ENCODE measurements at regions not wholly inside any gene's neighbourhood (a gene's known extent, or its start where the extent isn't known, plus 50 kb on each side); places are given as distances from the start of the nearest gene placed in this dataset.

- no peak overlapping the region for H3K4me2 ChIP-seq (ENCODE audit: low read length)
- TF ChIP-seq CTCF (IDR thresholded peaks at IDR 0.05) = no peak
- H3K9me3 ChIP-seq (ENCODE audit: control insufficient read depth, low read length) = no peaks in the 10 kb centered on the region
- no peaks in the 10 kb centered on the region for H3K4me1 ChIP-seq
- H3K4me3 ChIP-seq (ENCODE audit: low read depth, low read length) = no peak overlapping the region
- no peak overlapping the region for H3K27ac ChIP-seq
- no peaks in the 10 kb centered on the region for H3K36me3 ChIP-seq (ENCODE audit: control insufficient read depth, insufficient read depth, low read length)
- no peaks in the 10 kb centered on the region for H3K79me2 ChIP-seq
- H3K27me3 ChIP-seq (ENCODE audit: control insufficient read depth, insufficient read depth, low read length) = no peaks in the 10 kb centered on the region
- no peak overlapping the region for H2AFZ ChIP-seq
- no peak overlapping the region for H3K9ac ChIP-seq
Observed at GRCh38 chr2:128805237-128805636, 486.6 kb upstream of the HS6ST1 start.

GRCh38 chr2:128805918-128806317, 487.2 kb upstream of the HS6ST1 start:
- H3K4me2 ChIP-seq (ENCODE audit: low read length) = no peak overlapping the region
- no peak overlapping the region for H3K9ac ChIP-seq
- H3K4me3 ChIP-seq (ENCODE audit: low read depth, low read length) = no peak overlapping the region
- H3K36me3 ChIP-seq (ENCODE audit: control insufficient read depth, insufficient read depth, low read length) = no peaks in the 10 kb centered on the region
- H3K79me2 ChIP-seq = no peaks in the 10 kb centered on the region
- no peak overlapping the region for H2AFZ ChIP-seq
- TF ChIP-seq CTCF (IDR thresholded peaks at IDR 0.05) = no peak
- H3K27me3 ChIP-seq (ENCODE audit: control insufficient read depth, insufficient read depth, low read length) = no peaks in the 10 kb centered on the region
- no peaks in the 10 kb centered on the region for H3K4me1 ChIP-seq
- H3K9me3 ChIP-seq (ENCODE audit: control insufficient read depth, low read length) = no peaks in the 10 kb centered on the region
- no peak overlapping the region for H3K27ac ChIP-seq

DNA sequence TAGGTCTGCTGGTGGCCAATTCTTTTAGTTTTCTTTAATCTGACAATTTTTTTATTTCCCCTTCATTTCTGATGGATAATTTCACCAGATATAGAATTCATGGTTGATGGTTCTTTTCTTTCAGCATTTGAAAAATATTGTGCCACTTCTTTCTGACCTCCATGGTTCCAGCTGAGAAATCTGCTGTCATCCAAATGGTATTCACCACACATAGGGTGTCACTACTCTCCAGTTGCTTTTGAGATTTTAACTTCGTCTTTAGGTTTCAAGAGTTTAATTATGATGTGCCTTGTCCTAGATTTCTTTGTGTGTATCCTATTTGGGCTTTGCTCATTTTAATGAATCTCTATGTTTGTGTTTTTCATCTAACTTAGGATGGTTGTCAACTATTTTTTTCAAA, 488.6 kb upstream of the HS6ST1 start:
- Histone ChIP-seq H3K36me3 (ENCODE audit: control insufficient read depth, insufficient read depth, low read length) (no peaks in the 10 kb centered on the region), H3K9me3 (ENCODE audit: control insufficient read depth, low read length) (no peaks in the 10 kb centered on the region), H3K79me2 (no peaks in the 10 kb centered on the region), H3K9ac (no peak overlapping the region), H3K27me3 (ENCODE audit: control insufficient read depth, insufficient read depth, low read length) (no peaks in the 10 kb centered on the region), H2AFZ (no peak overlapping the region), H3K4me3 (ENCODE audit: low read depth, low read length) (no peak overlapping the region), H3K4me1 (no peaks in the 10 kb centered on the region), H3K27ac (no peak overlapping the region), H3K4me2 (ENCODE audit: low read length) (no peak overlapping the region)
- no peak for TF ChIP-seq CTCF (IDR thresholded peaks at IDR 0.05)

- H3K4me3 ChIP-seq (ENCODE audit: low read depth, low read length) = no peak overlapping the region
- no peak overlapping the region for H3K4me2 ChIP-seq (ENCODE audit: low read length)
- TF ChIP-seq CTCF (IDR thresholded peaks at IDR 0.05) = no peak
- H3K4me1 ChIP-seq = no peaks in the 10 kb centered on the region
- H3K27me3 ChIP-seq (ENCODE audit: control insufficient read depth, insufficient read depth, low read length) = no peaks in the 10 kb centered on the region
- no peak overlapping the region for H3K27ac ChIP-seq
- H3K9ac ChIP-seq = no peak overlapping the region
- no peaks in the 10 kb centered on the region for H3K79me2 ChIP-seq
- no peaks in the 10 kb centered on the region for H3K36me3 ChIP-seq (ENCODE audit: control insufficient read depth, insufficient read depth, low read length)
- no peaks in the 10 kb centered on the region for H3K9me3 ChIP-seq (ENCODE audit: control insufficient read depth, low read length)
- H2AFZ ChIP-seq = no peak overlapping the region
Observed at GRCh38 chr2:128808462-128809258, 490.0 kb upstream of the HS6ST1 start.

DNA sequence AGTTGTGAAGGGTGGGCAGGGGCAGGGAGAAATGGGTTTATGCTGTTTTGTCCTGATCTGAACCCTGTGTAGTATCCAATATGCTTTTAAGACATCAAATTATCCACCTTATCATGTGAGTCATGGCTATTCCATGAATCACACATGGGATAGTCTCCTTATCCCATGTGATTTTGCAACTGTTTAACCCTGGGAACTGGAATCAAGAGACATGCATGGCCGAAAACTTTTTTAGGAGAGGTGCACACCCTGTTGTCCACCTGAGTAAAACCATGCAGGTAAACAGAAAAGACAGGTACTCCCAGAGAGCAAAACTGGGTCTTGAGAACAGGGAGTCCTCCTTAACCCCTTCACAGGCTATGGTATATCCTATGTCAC, 490.6 kb upstream of the HS6ST1 start:
- Histone ChIP-seq H3K4me2 (ENCODE audit: low read length) (no peak overlapping the region), H3K9me3 (ENCODE audit: control insufficient read depth, low read length) (no peaks in the 10 kb centered on the region), H3K4me1 (no peaks in the 10 kb centered on the region), H2AFZ (no peak overlapping the region), H3K4me3 (ENCODE audit: low read depth, low read length) (no peak overlapping the region), H3K79me2 (no peaks in the 10 kb centered on the region), H3K27me3 (ENCODE audit: control insufficient read depth, insufficient read depth, low read length) (no peaks in the 10 kb centered on the region), H3K36me3 (ENCODE audit: control insufficient read depth, insufficient read depth, low read length) (no peaks in the 10 kb centered on the region), H3K27ac (no peak overlapping the region), H3K9ac (no peak overlapping the region)
- no peak for TF ChIP-seq CTCF (IDR thresholded peaks at IDR 0.05)

All from parathyroid adenoma (tissue), 2 donors.